Liver (tissue), 8 donors: ENCODE measurements at regions not wholly inside any gene's neighbourhood (a gene's known extent, or its start where the extent isn't known, plus 50 kb on each side); places are given as distances from the start of the nearest gene placed in this dataset.

Experiments used
- DNase-seq: peaks from one replicate; pipeline ENCODE4 v3.0.0-alpha.2; 2017; ENCODE audit warnings: low spot score
- H3K27ac ChIP-seq, 2 donors: one replicate each; pipeline ENCODE4 v1.7.0; 2013; ENCODE audit warnings: inconsistent platforms in 2 of 2, low read length in 2 of 2, control low read depth in 1 of 2, low read depth in 1 of 2, mild to moderate bottlenecking in 1 of 2
- H3K27me3 ChIP-seq, 4 donors: one replicate each; pipeline versions ENCODE4 v1.6.1 to v1.7.0; 2013; ENCODE audit warnings: low read length in 3 of 4, inconsistent platforms in 1 of 4, mild to moderate bottlenecking in 1 of 4, moderate library complexity in 1 of 4; ENCODE audit not compliant: control insufficient read depth in 4 of 4, insufficient read depth in 4 of 4
- H3K36me3 ChIP-seq, 4 donors: one replicate each; pipeline versions ENCODE4 v1.6.1 to v1.7.0; 2013; ENCODE audit warnings: low read length in 3 of 4, mild to moderate bottlenecking in 3 of 4, low read depth in 1 of 4, moderate library complexity in 1 of 4; ENCODE audit not compliant: control insufficient read depth in 4 of 4, insufficient read depth in 3 of 4
- H3K4me1 ChIP-seq, 4 donors: one replicate each; pipeline versions ENCODE4 v1.6.1 to v1.7.0; 2013; ENCODE audit warnings: low read length in 3 of 4, mild to moderate bottlenecking in 3 of 4, moderate library complexity in 1 of 4; ENCODE audit not compliant: control insufficient read depth in 4 of 4, insufficient read depth in 4 of 4
- H3K4me3 ChIP-seq, 3 donors: one replicate each; pipeline versions ENCODE4 v1.6.1 to v1.7.0; 2013; ENCODE audit warnings: low read length in 3 of 3, control low read depth in 1 of 3, low read depth in 1 of 3, mild to moderate bottlenecking in 1 of 3
- H3K9ac ChIP-seq, 2 donors: one replicate each; pipeline ENCODE4 v1.7.0; 2013; ENCODE audit warnings: low read length in 2 of 2, mild to moderate bottlenecking in 2 of 2, moderate library complexity in 2 of 2, control low read depth in 1 of 2, low read depth in 1 of 2
- H3K9me3 ChIP-seq, 4 donors: one replicate each; pipeline versions ENCODE4 v1.6.1 to v1.7.0; 2013; ENCODE audit warnings: low read length in 3 of 4; ENCODE audit not compliant: control insufficient read depth in 4 of 4
- EGR1 ChIP-seq, 2 donors: IDR thresholded peaks; 2 replicates each; pipeline ENCODE4 v1.6.1; 2016 to 2018; ENCODE audit warnings: antibody characterized with exemption in 2 of 2, low read depth in 2 of 2
- FOXA2 ChIP-seq: IDR thresholded peaks from 2 replicates; pipeline ENCODE4 v1.6.1; 2016; ENCODE audit warnings: antibody characterized with exemption
- HNF4A ChIP-seq, 2 donors: conservative IDR thresholded peaks; 2 replicates each; pipeline ENCODE4 v1.6.1; 2016; ENCODE audit warnings: antibody characterized with exemption in 2 of 2, mild to moderate bottlenecking in 2 of 2
- HNF4G ChIP-seq: IDR thresholded peaks from 2 replicates; pipeline ENCODE4 v1.6.1; 2016; ENCODE audit warnings: antibody characterized with exemption
- JUND ChIP-seq, 2 donors: IDR thresholded peaks; 2 replicates each; pipeline ENCODE4 v1.6.1; 2016; ENCODE audit warnings: antibody characterized with exemption in 2 of 2
- NR2F2 ChIP-seq: IDR thresholded peaks from 2 replicates; pipeline ENCODE4 v1.6.1; 2016; ENCODE audit warnings: antibody characterized with exemption
- RAD21 ChIP-seq, 2 donors: IDR thresholded peaks; 2 replicates each; pipeline ENCODE4 v1.6.1; 2016; ENCODE audit warnings: antibody characterized with exemption in 2 of 2, mild to moderate bottlenecking in 2 of 2
- RXRA ChIP-seq, 2 donors: IDR thresholded peaks; 2 replicates each; pipeline ENCODE4 v1.6.1; 2017 to 2018; ENCODE audit warnings: antibody characterized with exemption in 2 of 2, mild to moderate bottlenecking in 1 of 2
- SP1 ChIP-seq: IDR thresholded peaks from 2 replicates; pipeline ENCODE4 v1.6.1; 2018; ENCODE audit warnings: antibody characterized with exemption, mild to moderate bottlenecking
- YY1 ChIP-seq: IDR thresholded peaks from 2 replicates; pipeline ENCODE4 v1.6.1; 2016; ENCODE audit warnings: antibody characterized with exemption, mild to moderate bottlenecking
- WGBS: extraction: QIAGEN DNeasy Blood & Tissue Kit; methylation state at CpG from one replicate; pipeline ENCODE4 v1.1.7; 2013; 5-methylcytosine and 5-hydroxymethylcytosine counted together
- TF ChIP-seq, protein P1 (sequence below): IDR thresholded peaks from 2 replicates; pipeline ENCODE4 v1.6.1; 2016; ENCODE audit warnings: antibody characterized with exemption
- TF ChIP-seq, protein P2 (sequence below): IDR thresholded peaks from 2 replicates; pipeline ENCODE4 v1.6.1; 2016; ENCODE audit warnings: antibody characterized with exemption
- TF ChIP-seq, protein P3 (sequence below): fragments of 150-350 bp; IDR thresholded peaks from 2 replicates; pipeline ENCODE4 v1.5.1; 2017; ENCODE audit warnings: improper control_type of control experiment, low read depth, low read length; ENCODE audit not compliant: missing input control
- TF ChIP-seq, protein P4 (sequence below): IDR thresholded peaks from 2 replicates; pipeline ENCODE4 v1.6.1; 2016; ENCODE audit warnings: antibody characterized with exemption
- donor health status: healthy.
- donor health status: healthy.
- donor health status: healthy.
- donor health status: healthy.
- donor health status: healthy.

DNA sequence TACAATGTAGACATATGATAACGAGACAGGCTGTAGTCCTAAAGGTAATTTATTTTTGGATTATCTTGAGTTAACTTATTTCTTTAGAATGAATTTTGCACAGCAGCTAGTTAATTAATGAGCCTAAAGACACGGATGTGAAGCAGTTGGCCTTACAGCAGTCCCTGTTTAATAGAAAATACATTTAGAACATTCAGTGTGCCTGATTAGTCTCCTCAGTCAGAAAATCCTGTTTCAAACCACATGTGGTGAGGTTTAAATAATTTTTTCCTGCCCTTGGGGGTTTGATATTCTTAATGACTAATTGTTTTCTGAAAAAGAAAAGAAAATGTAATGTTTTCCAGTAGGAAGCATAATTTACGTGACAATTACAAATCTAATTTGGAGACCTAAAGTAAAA is 494.2 kb upstream of the CDH8 start:
- H3K36me3 ChIP-seq: no peaks in the 10 kb centered on the region
- no peaks in the 10 kb centered on the region for H3K4me1 ChIP-seq
- WGBS: 61% methylated on average over 3 of the region's 3 CpGs
- H3K27me3 ChIP-seq: no peaks in the 10 kb centered on the region
- H3K9ac ChIP-seq: no peak overlapping the region
- no peak overlapping the region for H3K27ac ChIP-seq
- TF ChIP-seq EGR1 (IDR thresholded peaks at IDR 0.05; ENCODE audit: low read depth in 2 of 2) (no peak), RAD21 (IDR thresholded peaks at IDR 0.05) (no peak), HNF4A (conservative IDR thresholded peaks at IDR 0.05) (no peak), YY1 (no peak), SP1 (no peak), HNF4G (no peak), RXRA (IDR thresholded peaks at IDR 0.05) (no peak), NR2F2 (no peak), JUND (IDR thresholded peaks at IDR 0.05) (no peak), FOXA2 (no peak)
- TF ChIP-seq, protein P1, sequence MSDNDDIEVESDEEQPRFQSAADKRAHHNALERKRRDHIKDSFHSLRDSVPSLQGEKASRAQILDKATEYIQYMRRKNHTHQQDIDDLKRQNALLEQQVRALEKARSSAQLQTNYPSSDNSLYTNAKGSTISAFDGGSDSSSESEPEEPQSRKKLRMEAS: no peak
- TF ChIP-seq, protein P2, sequence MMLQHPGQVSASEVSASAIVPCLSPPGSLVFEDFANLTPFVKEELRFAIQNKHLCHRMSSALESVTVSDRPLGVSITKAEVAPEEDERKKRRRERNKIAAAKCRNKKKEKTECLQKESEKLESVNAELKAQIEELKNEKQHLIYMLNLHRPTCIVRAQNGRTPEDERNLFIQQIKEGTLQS: no peak
- TF ChIP-seq, protein P3, sequence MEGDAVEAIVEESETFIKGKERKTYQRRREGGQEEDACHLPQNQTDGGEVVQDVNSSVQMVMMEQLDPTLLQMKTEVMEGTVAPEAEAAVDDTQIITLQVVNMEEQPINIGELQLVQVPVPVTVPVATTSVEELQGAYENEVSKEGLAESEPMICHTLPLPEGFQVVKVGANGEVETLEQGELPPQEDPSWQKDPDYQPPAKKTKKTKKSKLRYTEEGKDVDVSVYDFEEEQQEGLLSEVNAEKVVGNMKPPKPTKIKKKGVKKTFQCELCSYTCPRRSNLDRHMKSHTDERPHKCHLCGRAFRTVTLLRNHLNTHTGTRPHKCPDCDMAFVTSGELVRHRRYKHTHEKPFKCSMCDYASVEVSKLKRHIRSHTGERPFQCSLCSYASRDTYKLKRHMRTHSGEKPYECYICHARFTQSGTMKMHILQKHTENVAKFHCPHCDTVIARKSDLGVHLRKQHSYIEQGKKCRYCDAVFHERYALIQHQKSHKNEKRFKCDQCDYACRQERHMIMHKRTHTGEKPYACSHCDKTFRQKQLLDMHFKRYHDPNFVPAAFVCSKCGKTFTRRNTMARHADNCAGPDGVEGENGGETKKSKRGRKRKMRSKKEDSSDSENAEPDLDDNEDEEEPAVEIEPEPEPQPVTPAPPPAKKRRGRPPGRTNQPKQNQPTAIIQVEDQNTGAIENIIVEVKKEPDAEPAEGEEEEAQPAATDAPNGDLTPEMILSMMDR: no peak
- TF ChIP-seq, protein P4, sequence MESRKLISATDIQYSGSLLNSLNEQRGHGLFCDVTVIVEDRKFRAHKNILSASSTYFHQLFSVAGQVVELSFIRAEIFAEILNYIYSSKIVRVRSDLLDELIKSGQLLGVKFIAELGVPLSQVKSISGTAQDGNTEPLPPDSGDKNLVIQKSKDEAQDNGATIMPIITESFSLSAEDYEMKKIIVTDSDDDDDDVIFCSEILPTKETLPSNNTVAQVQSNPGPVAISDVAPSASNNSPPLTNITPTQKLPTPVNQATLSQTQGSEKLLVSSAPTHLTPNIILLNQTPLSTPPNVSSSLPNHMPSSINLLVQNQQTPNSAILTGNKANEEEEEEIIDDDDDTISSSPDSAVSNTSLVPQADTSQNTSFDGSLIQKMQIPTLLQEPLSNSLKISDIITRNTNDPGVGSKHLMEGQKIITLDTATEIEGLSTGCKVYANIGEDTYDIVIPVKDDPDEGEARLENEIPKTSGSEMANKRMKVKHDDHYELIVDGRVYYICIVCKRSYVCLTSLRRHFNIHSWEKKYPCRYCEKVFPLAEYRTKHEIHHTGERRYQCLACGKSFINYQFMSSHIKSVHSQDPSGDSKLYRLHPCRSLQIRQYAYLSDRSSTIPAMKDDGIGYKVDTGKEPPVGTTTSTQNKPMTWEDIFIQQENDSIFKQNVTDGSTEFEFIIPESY: no peak
- no peak for DNase-seq
- H3K9me3 ChIP-seq: no peaks in the 10 kb centered on the region
- no peak overlapping the region for H3K4me3 ChIP-seq

DNA sequence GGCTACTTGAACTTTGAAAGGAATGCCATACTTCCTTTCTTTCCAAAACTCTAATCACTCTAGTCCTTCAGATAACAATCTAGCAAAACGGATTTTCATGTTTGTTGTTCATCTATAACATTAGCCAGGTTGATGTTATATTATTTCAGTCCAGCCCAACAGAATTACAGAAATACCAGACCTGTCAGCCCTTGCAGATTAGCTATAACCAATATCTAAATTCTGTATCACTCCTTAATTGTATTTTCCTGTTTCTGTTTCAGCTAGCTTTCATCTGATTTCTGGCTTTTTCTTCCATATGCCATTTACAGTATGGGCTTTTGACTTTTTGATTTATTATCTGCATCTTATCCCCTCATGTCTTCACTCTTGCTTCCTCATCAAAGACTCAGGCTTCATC is 479.8 kb upstream of the CDH8 start:
- DNase-seq: no peak
- H3K36me3 ChIP-seq: no peaks in the 10 kb centered on the region
- TF ChIP-seq EGR1 (IDR thresholded peaks at IDR 0.05; ENCODE audit: low read depth in 2 of 2): no peak
- TF ChIP-seq YY1: no peak
- TF ChIP-seq, protein P4: no peak
- no peak for TF ChIP-seq HNF4A (conservative IDR thresholded peaks at IDR 0.05)
- H3K9ac ChIP-seq: no peak overlapping the region
- no peak overlapping the region for H3K27ac ChIP-seq
- H3K27me3 ChIP-seq: no peaks in the 10 kb centered on the region
- H3K4me3 ChIP-seq: no peak overlapping the region
- WGBS: 24% methylated on average over 1 of the region's 1 CpG
- H3K9me3 ChIP-seq: no peaks in the 10 kb centered on the region
- no peaks in the 10 kb centered on the region for H3K4me1 ChIP-seq
